OCI-LY1 (cell line): ENCODE measurements at regions not wholly inside any gene's neighbourhood (a gene's known extent, or its start where the extent isn't known, plus 50 kb on each side); places are given as distances from the start of the nearest gene placed in this dataset.

ENCODE experiments used
- H2AFZ ChIP-seq: fragments of 200-600 bp; sonication (generic), shearing (Covaris generic); 2 replicates; pipeline ENCODE4 v1.6.0; 2014; ENCODE audit warnings: antibody characterized with exemption, mild to moderate bottlenecking, low read length
- H3F3A ChIP-seq: fragments of 200-600 bp; sonication (generic), shearing (Covaris generic); 2 replicates; pipeline ENCODE4 v1.6.0; 2014; ENCODE audit warnings: mild to moderate bottlenecking, antibody characterized with exemption, low read length, moderate library complexity; ENCODE audit not compliant: insufficient read depth
- H3K27ac ChIP-seq: fragments of 200-600 bp; sonication (generic); 2 replicates; pipeline ENCODE4 v1.5.1; 2014; ENCODE audit warnings: low read length, mixed run types, mild to moderate bottlenecking, low read depth; ENCODE audit not compliant: poor library complexity, severe bottlenecking
- H3K27me3 ChIP-seq: fragments of 200-600 bp; sonication (generic); 2 replicates; pipeline ENCODE4 v1.6.0; 2014; ENCODE audit warnings: antibody characterized with exemption, mild to moderate bottlenecking, low read length, moderate library complexity; ENCODE audit not compliant: insufficient read depth
- H3K36me3 ChIP-seq: fragments of 200-600 bp; sonication (generic); 2 replicates; pipeline ENCODE4 v1.6.1; 2014; ENCODE audit warnings: mild to moderate bottlenecking, antibody characterized with exemption, low read length, moderate library complexity, mixed read lengths; ENCODE audit not compliant: insufficient read depth
- H3K4me1 ChIP-seq: fragments of 200-600 bp; sonication (generic); 2 replicates; pipeline ENCODE4 v1.5.1; 2014; ENCODE audit warnings: mild to moderate bottlenecking, low read length, moderate library complexity; ENCODE audit not compliant: insufficient read depth, severe bottlenecking
- H3K4me2 ChIP-seq: fragments of 200-600 bp; sonication (generic), shearing (Covaris generic); 2 replicates; pipeline ENCODE4 v1.6.1; 2014; ENCODE audit warnings: low read length
- H3K4me3 ChIP-seq: fragments of 200-600 bp; sonication (generic); 2 replicates; pipeline ENCODE4 v1.5.1; 2014; ENCODE audit warnings: low read length, low read depth, mild to moderate bottlenecking, mixed read lengths; ENCODE audit not compliant: poor library complexity, severe bottlenecking
- H3K79me2 ChIP-seq: fragments of 200-600 bp; shearing (Covaris generic); 2 replicates; pipeline ENCODE4 v1.6.1; 2016; ENCODE audit warnings: mixed run types, low read length, mixed read lengths; ENCODE audit not compliant: insufficient read depth
- H3K9ac ChIP-seq: fragments of 200-600 bp; sonication (generic), shearing (Covaris generic); 2 replicates; pipeline ENCODE4 v1.6.1; 2014; ENCODE audit warnings: mild to moderate bottlenecking, low read length, mixed read lengths
- H3K9me2 ChIP-seq: fragments of 200-600 bp; sonication (generic), shearing (Covaris generic); 2 replicates; pipeline ENCODE4 v1.6.1; 2014; ENCODE audit warnings: low read depth, mild to moderate bottlenecking, low read length, mixed read lengths
- H3K9me3 ChIP-seq: fragments of 200-600 bp; shearing (Covaris generic); 2 replicates; pipeline ENCODE4 v1.6.1; 2014; ENCODE audit warnings: low read length, mixed read lengths
- H4K20me1 ChIP-seq: fragments of 200-600 bp; sonication (generic), shearing (Covaris generic); 2 replicates; pipeline ENCODE4 v1.6.0; 2016; ENCODE audit warnings: mild to moderate bottlenecking, low read length; ENCODE audit not compliant: insufficient read depth
- CTCF ChIP-seq: fragments of 200-600 bp; sonication (generic), shearing (Covaris generic); IDR thresholded peaks from 2 replicates; pipeline ENCODE4 v1.5.1; 2017; ENCODE audit warnings: mild to moderate bottlenecking, antibody characterized with exemption, low read length, moderate library complexity, mixed read lengths
- EZH2 ChIP-seq: fragments of 200-600 bp; sonication (generic), shearing (Covaris generic); IDR thresholded peaks from 2 replicates; pipeline ENCODE4 v1.8.0; 2017; ENCODE audit warnings: borderline replicate concordance, mixed run types, mild to moderate bottlenecking, antibody characterized with exemption, low read length, moderate library complexity, mixed read lengths

- no peak overlapping the region for H3K4me2 ChIP-seq
- TF ChIP-seq EZH2 (no peak), CTCF (no peak)
- no peak overlapping the region for H3K9ac ChIP-seq
- H3K9me3 ChIP-seq = no peaks in the 10 kb centered on the region
- H3F3A ChIP-seq = no peaks in the 10 kb centered on the region
- H2AFZ ChIP-seq = no peak overlapping the region
- H3K79me2 ChIP-seq = no peaks in the 10 kb centered on the region
- H3K36me3 ChIP-seq = no peaks in the 10 kb centered on the region
- H3K9me2 ChIP-seq = no peaks in the 10 kb centered on the region
- H3K27ac ChIP-seq = no peak overlapping the region
- H3K4me3 ChIP-seq = no peak overlapping the region
- no peaks in the 10 kb centered on the region for H3K27me3 ChIP-seq
- no peaks in the 10 kb centered on the region for H4K20me1 ChIP-seq
- no peaks in the 10 kb centered on the region for H3K4me1 ChIP-seq
Measured at GRCh38 chr3:64816355-64816754, 128.6 kb upstream of the ADAMTS9 start.

- Histone ChIP-seq H3F3A (no peaks in the 10 kb centered on the region), H3K4me3 (no peak overlapping the region), H3K27ac (no peak overlapping the region), H2AFZ (no peak overlapping the region), H3K4me2 (no peak overlapping the region), H3K9me3 (no peaks in the 10 kb centered on the region), H3K9me2 (no peaks in the 10 kb centered on the region), H3K9ac (no peak overlapping the region), H3K4me1 (no peaks in the 10 kb centered on the region), H4K20me1 (no peaks in the 10 kb centered on the region), H3K79me2 (no peaks in the 10 kb centered on the region), H3K27me3 (no peaks in the 10 kb centered on the region), H3K36me3 (no peaks in the 10 kb centered on the region)
- TF ChIP-seq EZH2 (no peak), CTCF (no peak)
Measured at GRCh38 chr3:64815789-64816188, 128.0 kb upstream of the ADAMTS9 start.

GRCh38 chr3:64815195-64815631 is 127.4 kb upstream of the ADAMTS9 start:
- H3F3A ChIP-seq = no peaks in the 10 kb centered on the region
- TF ChIP-seq EZH2 (no peak), CTCF (no peak)
- no peak overlapping the region for H3K4me3 ChIP-seq
- H3K9ac ChIP-seq = no peak overlapping the region
- no peaks in the 10 kb centered on the region for H3K4me1 ChIP-seq
- H3K27ac ChIP-seq = no peak overlapping the region
- H3K4me2 ChIP-seq = no peak overlapping the region
- H2AFZ ChIP-seq = no peak overlapping the region
- H3K27me3 ChIP-seq = no peaks in the 10 kb centered on the region
- H3K9me3 ChIP-seq = no peaks in the 10 kb centered on the region
- H3K9me2 ChIP-seq = no peaks in the 10 kb centered on the region
- no peaks in the 10 kb centered on the region for H3K36me3 ChIP-seq
- H4K20me1 ChIP-seq = no peaks in the 10 kb centered on the region
- H3K79me2 ChIP-seq = no peaks in the 10 kb centered on the region
